ENCODE measurements at regions not wholly inside any gene's neighbourhood (a gene's known extent, or its start where the extent isn't known, plus 50 kb on each side); places are given as distances from the start of the nearest gene placed in this dataset.

- no peak for TF ChIP-seq CTCF (IDR thresholded peaks at IDR 0.05; ENCODE audit: insufficient read depth, low read length)
- no peak for TF ChIP-seq GABPA (IDR thresholded peaks at IDR 0.05; ENCODE audit: low read depth)
Measured at GRCh38 chr2:103738108-103738507, 976.3 kb downstream of the TMEM182 start.

Measured in HL-60 (cell line).